ENCODE measurements at regions not wholly inside any gene's neighbourhood (a gene's known extent, or its start where the extent isn't known, plus 50 kb on each side); places are given as distances from the start of the nearest gene placed in this dataset.
A peak's percentile ranks its signal among the peaks of the same experiment; 100 is the strongest.

GRCh38 chr7:82624965-82625364 lies 181.4 kb upstream of the CACNA2D1 start:
- Histone ChIP-seq H3K27me3 (replicated peaks) (no peaks in the 10 kb centered on the region), H3K36me3 (replicated peaks) (no peaks in the 10 kb centered on the region), H3K27ac (no peak overlapping the region), H3K4me3 (ENCODE audit: low read depth, low read length) (no peak overlapping the region)
- DNase-seq, result no peak
- no peak for TF ChIP-seq CTCF (IDR thresholded peaks at IDR 0.05; ENCODE audit: low read depth, low read length, missing control alignments)
- in situ Hi-C loops (cut with HindIII; ENCODE audit: low pct_ligation_motif_present, low sequenced_read_pairs), result no loop called here

DNA sequence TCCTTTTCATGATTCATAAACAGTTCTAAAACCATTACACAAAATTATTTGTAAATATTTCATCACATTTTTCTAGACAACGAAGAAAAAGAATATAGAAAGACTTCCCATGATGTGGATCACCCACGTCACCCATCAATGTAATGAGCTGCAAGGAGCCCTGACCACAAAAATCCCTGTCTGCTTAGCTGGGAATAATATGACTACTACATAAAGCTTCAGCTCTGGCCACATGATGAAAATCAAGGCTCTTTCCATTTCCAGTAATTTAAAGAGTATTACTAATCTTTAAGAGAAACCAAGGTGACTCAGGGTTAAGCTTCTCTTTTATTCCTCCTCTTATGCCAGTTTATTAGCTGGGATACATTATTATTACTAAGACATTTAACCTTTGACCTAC lies 180.8 kb upstream of the CACNA2D1 start:
- no peaks in the 10 kb centered on the region for H3K27me3 ChIP-seq (replicated peaks)
- H3K27ac ChIP-seq, result peak overlapping the region; percentile 20
- no peaks in the 10 kb centered on the region for H3K36me3 ChIP-seq (replicated peaks)
- no peak overlapping the region for H3K4me3 ChIP-seq (ENCODE audit: low read depth, low read length)
- TF ChIP-seq CTCF (IDR thresholded peaks at IDR 0.05; ENCODE audit: low read depth, low read length, missing control alignments), result no peak
- peak; percentile 57 for DNase-seq
- in situ Hi-C loops (cut with HindIII; ENCODE audit: low pct_ligation_motif_present, low sequenced_read_pairs), result no loop called here

- Histone ChIP-seq H3K27me3 (replicated peaks) (no peaks in the 10 kb centered on the region), H3K4me3 (ENCODE audit: low read depth, low read length) (no peak overlapping the region), H3K27ac (peak overlapping the region; percentile 20), H3K36me3 (replicated peaks) (no peaks in the 10 kb centered on the region)
- no peak for TF ChIP-seq CTCF (IDR thresholded peaks at IDR 0.05; ENCODE audit: low read depth, low read length, missing control alignments)
- no peak for DNase-seq
- in situ Hi-C loops (cut with HindIII; ENCODE audit: low pct_ligation_motif_present, low sequenced_read_pairs), result no loop called here
Observed at GRCh38 chr7:82623812-82624211, 180.2 kb upstream of the CACNA2D1 start.

GRCh38 chr7:82617156-82617555 lies 173.6 kb upstream of the CACNA2D1 start:
- in situ Hi-C loops (cut with HindIII; ENCODE audit: low pct_ligation_motif_present, low sequenced_read_pairs), result no loop called here
- DNase-seq, result no peak
- H3K4me3 ChIP-seq (ENCODE audit: low read depth, low read length), result no peak overlapping the region
- no peaks in the 10 kb centered on the region for H3K36me3 ChIP-seq (replicated peaks)
- TF ChIP-seq CTCF (IDR thresholded peaks at IDR 0.05; ENCODE audit: low read depth, low read length, missing control alignments), result no peak
- H3K27me3 ChIP-seq (replicated peaks), result no peaks in the 10 kb centered on the region
- H3K27ac ChIP-seq, result no peak overlapping the region

DNA sequence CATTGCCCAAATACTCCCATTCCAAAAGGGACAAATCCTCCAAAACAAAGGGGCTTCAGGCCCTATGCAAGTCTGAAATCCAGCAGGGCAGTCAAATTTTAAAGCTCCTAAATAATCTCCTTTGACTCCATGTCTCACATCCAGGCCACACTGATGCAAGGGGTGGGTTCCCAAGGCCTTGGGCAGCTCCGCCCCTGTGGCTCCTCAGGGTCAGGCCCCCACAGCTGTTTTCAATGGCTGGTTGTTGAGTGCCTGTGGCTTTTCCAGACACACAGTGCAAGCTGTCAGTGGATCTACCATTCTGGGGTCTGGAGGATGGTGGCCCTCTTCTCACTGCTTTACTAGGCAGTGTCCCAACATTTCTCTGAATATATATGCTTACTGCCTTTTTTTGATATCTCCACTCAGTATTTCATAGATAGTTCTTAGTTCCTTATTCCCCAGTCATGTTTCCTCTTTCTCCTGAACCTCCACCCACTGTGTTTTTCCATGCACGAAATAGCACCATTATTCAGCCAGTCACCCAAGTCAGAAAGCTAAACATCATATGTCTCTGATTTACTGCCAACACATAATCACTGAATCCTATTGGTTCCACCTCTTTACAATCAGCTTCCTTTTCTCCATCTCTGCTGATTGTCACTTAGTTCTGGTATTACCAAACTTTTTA lies 172.6 kb upstream of the CACNA2D1 start:
- no peaks in the 10 kb centered on the region for H3K36me3 ChIP-seq (replicated peaks)
- DNase-seq, result no peak
- no peaks in the 10 kb centered on the region for H3K27me3 ChIP-seq (replicated peaks)
- H3K27ac ChIP-seq, result no peak overlapping the region
- H3K4me3 ChIP-seq (ENCODE audit: low read depth, low read length), result no peak overlapping the region
- in situ Hi-C loops (cut with HindIII; ENCODE audit: low pct_ligation_motif_present, low sequenced_read_pairs), result no loop called here
- TF ChIP-seq CTCF (IDR thresholded peaks at IDR 0.05; ENCODE audit: low read depth, low read length, missing control alignments), result no peak

DNA sequence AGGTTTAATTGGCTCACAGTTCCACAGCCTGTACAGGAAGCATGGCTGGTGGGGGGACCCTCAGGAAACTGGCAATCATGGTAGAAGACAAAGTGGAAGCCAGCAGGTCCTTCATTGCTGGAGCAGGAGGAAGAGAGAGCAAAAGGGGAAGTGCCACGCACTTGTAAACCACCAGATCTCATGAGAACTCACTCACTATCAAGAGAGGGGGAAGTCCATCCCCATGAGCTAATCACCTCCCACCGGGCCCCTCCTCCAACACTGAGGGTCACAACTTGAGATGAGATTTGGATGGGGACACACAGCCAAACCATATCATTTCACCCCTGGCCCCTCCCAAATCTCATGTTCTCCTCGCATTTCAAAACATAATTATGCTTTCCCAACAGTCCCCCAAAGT lies 171.9 kb upstream of the CACNA2D1 start:
- in situ Hi-C loops (cut with HindIII; ENCODE audit: low pct_ligation_motif_present, low sequenced_read_pairs), result no loop called here
- Histone ChIP-seq H3K27ac (no peak overlapping the region), H3K4me3 (ENCODE audit: low read depth, low read length) (no peak overlapping the region), H3K27me3 (replicated peaks) (no peaks in the 10 kb centered on the region), H3K36me3 (replicated peaks) (no peaks in the 10 kb centered on the region)
- no peak for TF ChIP-seq CTCF (IDR thresholded peaks at IDR 0.05; ENCODE audit: low read depth, low read length, missing control alignments)
- DNase-seq, result no peak

Measured in brain microvascular endothelial cell (primary cell).